ENCODE measurements at regions not wholly inside any gene's neighbourhood (a gene's known extent, or its start where the extent isn't known, plus 50 kb on each side); places are given as distances from the start of the nearest gene placed in this dataset.

- H3K18ac ChIP-seq (ENCODE audit: low read depth in 1 of 2, low read length in 2 of 2) = no peak overlapping the region
- DNase-seq = no peak
- H3K9me3 ChIP-seq (ENCODE audit: control insufficient read depth, low read length) = no peaks in the 10 kb centered on the region
- no peaks in the 10 kb centered on the region for H3K36me3 ChIP-seq (ENCODE audit: control insufficient read depth in 1 of 2, insufficient read depth in 2 of 2, low read depth in 1 of 2, low read length in 2 of 2)
- H3K14ac ChIP-seq (ENCODE audit: low read length in 2 of 2) = no peak overlapping the region
- H3K27me3 ChIP-seq (ENCODE audit: control insufficient read depth in 1 of 2, insufficient read depth in 1 of 2, low read length in 2 of 2) = no peaks in the 10 kb centered on the region
- no peak overlapping the region for H3K9ac ChIP-seq (ENCODE audit: low read length)
- H3K4me1 ChIP-seq (ENCODE audit: control insufficient read depth, insufficient read depth, low read depth, low read length) = no peaks in the 10 kb centered on the region
- H3K4me2 ChIP-seq (ENCODE audit: low read length, poor library complexity, severe bottlenecking) = no peak overlapping the region
- no peak overlapping the region for H3K27ac ChIP-seq (ENCODE audit: low read length, poor library complexity, severe bottlenecking)
- H4K91ac ChIP-seq (ENCODE audit: low read length) = no peak overlapping the region
- no peak overlapping the region for H3K4me3 ChIP-seq (ENCODE audit: insufficient read depth in 1 of 2, low read depth in 1 of 2, low read length in 2 of 2)
- no peak overlapping the region for H2BK12ac ChIP-seq (ENCODE audit: low read length in 2 of 2)
- no peak overlapping the region for H3K4ac ChIP-seq (ENCODE audit: low read depth in 1 of 2, low read length in 2 of 2)
- no peak overlapping the region for H3K23ac ChIP-seq (ENCODE audit: low read length in 2 of 2)
- WGBS = 68% methylated on average over 2 of the region's 8 CpGs
- no peak overlapping the region for H2BK120ac ChIP-seq (ENCODE audit: low read depth, low read length)
- H4K8ac ChIP-seq (ENCODE audit: low read length) = no peak overlapping the region
- H2AK5ac ChIP-seq (ENCODE audit: low read length, severe bottlenecking) = no peak overlapping the region
- no peak overlapping the region for H2AFZ ChIP-seq (ENCODE audit: low read depth, low read length)
- H2BK15ac ChIP-seq (ENCODE audit: low read depth, poor library complexity, severe bottlenecking) = no peak overlapping the region
- H3K79me1 ChIP-seq (replicated peaks; ENCODE audit: low read length, poor library complexity, severe bottlenecking) = no peaks in the 10 kb centered on the region
- H2BK5ac ChIP-seq (ENCODE audit: low read depth, low read length, poor library complexity, severe bottlenecking) = no peak overlapping the region
Observed at GRCh38 chr3:82496890-82497560, 735.6 kb upstream of the GBE1 start.

- Histone ChIP-seq H2BK120ac (ENCODE audit: low read depth, low read length) (no peak overlapping the region), H3K4me2 (ENCODE audit: low read length, poor library complexity, severe bottlenecking) (no peak overlapping the region), H3K18ac (ENCODE audit: low read depth in 1 of 2, low read length in 2 of 2) (no peak overlapping the region), H3K4me3 (ENCODE audit: insufficient read depth in 1 of 2, low read depth in 1 of 2, low read length in 2 of 2) (no peak overlapping the region), H3K27ac (ENCODE audit: low read length, poor library complexity, severe bottlenecking) (no peak overlapping the region), H3K9ac (ENCODE audit: low read length) (no peak overlapping the region), H3K27me3 (ENCODE audit: control insufficient read depth in 1 of 2, insufficient read depth in 1 of 2, low read length in 2 of 2) (no peaks in the 10 kb centered on the region), H2BK5ac (ENCODE audit: low read depth, low read length, poor library complexity, severe bottlenecking) (no peak overlapping the region), H2BK12ac (ENCODE audit: low read length in 2 of 2) (no peak overlapping the region), H3K14ac (ENCODE audit: low read length in 2 of 2) (no peak overlapping the region), H3K4ac (ENCODE audit: low read depth in 1 of 2, low read length in 2 of 2) (no peak overlapping the region), H4K91ac (ENCODE audit: low read length) (no peak overlapping the region), H3K9me3 (ENCODE audit: control insufficient read depth, low read length) (no peaks in the 10 kb centered on the region), H3K23ac (ENCODE audit: low read length in 2 of 2) (no peak overlapping the region), H3K4me1 (ENCODE audit: control insufficient read depth, insufficient read depth, low read depth, low read length) (no peaks in the 10 kb centered on the region), H2AK5ac (ENCODE audit: low read length, severe bottlenecking) (no peak overlapping the region), H4K8ac (ENCODE audit: low read length) (no peak overlapping the region), H3K36me3 (ENCODE audit: control insufficient read depth in 1 of 2, insufficient read depth in 2 of 2, low read depth in 1 of 2, low read length in 2 of 2) (no peaks in the 10 kb centered on the region), H2AFZ (ENCODE audit: low read depth, low read length) (no peak overlapping the region), H3K79me1 (replicated peaks; ENCODE audit: low read length, poor library complexity, severe bottlenecking) (no peaks in the 10 kb centered on the region), H2BK15ac (ENCODE audit: low read depth, poor library complexity, severe bottlenecking) (no peak overlapping the region)
- 67% methylated on average over 2 of the region's 2 CpGs for WGBS
- no peak for DNase-seq
Observed at GRCh38 chr3:82495655-82496054, 734.2 kb upstream of the GBE1 start.

GRCh38 chr3:82494977-82495489 is 733.6 kb upstream of the GBE1 start:
- Histone ChIP-seq H3K4me1 (ENCODE audit: control insufficient read depth, insufficient read depth, low read depth, low read length) (no peaks in the 10 kb centered on the region), H3K27me3 (ENCODE audit: control insufficient read depth in 1 of 2, insufficient read depth in 1 of 2, low read length in 2 of 2) (no peaks in the 10 kb centered on the region), H3K79me1 (replicated peaks; ENCODE audit: low read length, poor library complexity, severe bottlenecking) (no peaks in the 10 kb centered on the region), H3K14ac (ENCODE audit: low read length in 2 of 2) (no peak overlapping the region), H3K9ac (ENCODE audit: low read length) (no peak overlapping the region), H2BK12ac (ENCODE audit: low read length in 2 of 2) (no peak overlapping the region), H2BK15ac (ENCODE audit: low read depth, poor library complexity, severe bottlenecking) (no peak overlapping the region), H3K9me3 (ENCODE audit: control insufficient read depth, low read length) (no peaks in the 10 kb centered on the region), H3K4me2 (ENCODE audit: low read length, poor library complexity, severe bottlenecking) (no peak overlapping the region), H3K18ac (ENCODE audit: low read depth in 1 of 2, low read length in 2 of 2) (no peak overlapping the region), H3K4me3 (ENCODE audit: insufficient read depth in 1 of 2, low read depth in 1 of 2, low read length in 2 of 2) (no peak overlapping the region), H3K23ac (ENCODE audit: low read length in 2 of 2) (no peak overlapping the region), H2AFZ (ENCODE audit: low read depth, low read length) (no peak overlapping the region), H2BK5ac (ENCODE audit: low read depth, low read length, poor library complexity, severe bottlenecking) (no peak overlapping the region), H2BK120ac (ENCODE audit: low read depth, low read length) (no peak overlapping the region), H3K27ac (ENCODE audit: low read length, poor library complexity, severe bottlenecking) (no peak overlapping the region), H3K4ac (ENCODE audit: low read depth in 1 of 2, low read length in 2 of 2) (no peak overlapping the region), H3K36me3 (ENCODE audit: control insufficient read depth in 1 of 2, insufficient read depth in 2 of 2, low read depth in 1 of 2, low read length in 2 of 2) (no peaks in the 10 kb centered on the region), H2AK5ac (ENCODE audit: low read length, severe bottlenecking) (no peak overlapping the region), H4K8ac (ENCODE audit: low read length) (no peak overlapping the region), H4K91ac (ENCODE audit: low read length) (no peak overlapping the region)
- DNase-seq = no peak
- WGBS = 93% methylated on average over 1 of the region's 1 CpG

- H3K18ac ChIP-seq (ENCODE audit: low read depth in 1 of 2, low read length in 2 of 2) = no peak overlapping the region
- no peak overlapping the region for H2BK5ac ChIP-seq (ENCODE audit: low read depth, low read length, poor library complexity, severe bottlenecking)
- H3K9me3 ChIP-seq (ENCODE audit: control insufficient read depth, low read length) = no peaks in the 10 kb centered on the region
- no peaks in the 10 kb centered on the region for H3K79me1 ChIP-seq (replicated peaks; ENCODE audit: low read length, poor library complexity, severe bottlenecking)
- H3K27me3 ChIP-seq (ENCODE audit: control insufficient read depth in 1 of 2, insufficient read depth in 1 of 2, low read length in 2 of 2) = no peaks in the 10 kb centered on the region
- no peak overlapping the region for H4K91ac ChIP-seq (ENCODE audit: low read length)
- no peak overlapping the region for H2BK12ac ChIP-seq (ENCODE audit: low read length in 2 of 2)
- H3K4me2 ChIP-seq (ENCODE audit: low read length, poor library complexity, severe bottlenecking) = no peak overlapping the region
- H3K4me1 ChIP-seq (ENCODE audit: control insufficient read depth, insufficient read depth, low read depth, low read length) = no peaks in the 10 kb centered on the region
- H2AFZ ChIP-seq (ENCODE audit: low read depth, low read length) = no peak overlapping the region
- H3K4ac ChIP-seq (ENCODE audit: low read depth in 1 of 2, low read length in 2 of 2) = no peak overlapping the region
- no peaks in the 10 kb centered on the region for H3K36me3 ChIP-seq (ENCODE audit: control insufficient read depth in 1 of 2, insufficient read depth in 2 of 2, low read depth in 1 of 2, low read length in 2 of 2)
- no peak overlapping the region for H2AK5ac ChIP-seq (ENCODE audit: low read length, severe bottlenecking)
- WGBS = 62% methylated on average over 2 of the region's 2 CpGs
- H2BK120ac ChIP-seq (ENCODE audit: low read depth, low read length) = no peak overlapping the region
- no peak for DNase-seq
- H4K8ac ChIP-seq (ENCODE audit: low read length) = no peak overlapping the region
- H3K14ac ChIP-seq (ENCODE audit: low read length in 2 of 2) = no peak overlapping the region
- H3K23ac ChIP-seq (ENCODE audit: low read length in 2 of 2) = no peak overlapping the region
- H3K9ac ChIP-seq (ENCODE audit: low read length) = no peak overlapping the region
- H3K4me3 ChIP-seq (ENCODE audit: insufficient read depth in 1 of 2, low read depth in 1 of 2, low read length in 2 of 2) = no peak overlapping the region
- no peak overlapping the region for H2BK15ac ChIP-seq (ENCODE audit: low read depth, poor library complexity, severe bottlenecking)
- H3K27ac ChIP-seq (ENCODE audit: low read length, poor library complexity, severe bottlenecking) = no peak overlapping the region
Observed at GRCh38 chr3:82493858-82494257, 732.4 kb upstream of the GBE1 start.

Data from mesenchymal stem cell (in vitro differentiated cells and primary cell).